Stimulated activated naive B cell treated with anti-CD40 and anti-IgM and Interleukin-4, amounts not matched to agents 10 μg/mL and 1 μg/mL and 100 μg/mL, for 72 hours (primary cell): ENCODE measurements at regions not wholly inside any gene's neighbourhood (a gene's known extent, or its start where the extent isn't known, plus 50 kb on each side); places are given as distances from the start of the nearest gene placed in this dataset.
"Not testable (repeated sequence)": the region's sequence is repeated elsewhere in the genome, so short reads cannot be mapped to it uniquely, and the experiment has no call there.

Experiments
- ATAC-seq, 2 donors: fragments of 150-1000 bp; cut with Tn5 transposase; replicated peaks; 2 replicates each; pipeline ENCODE4 v1.10.0; 2021; ENCODE audit warnings: moderate library complexity in 1 of 2
- DNase-seq: peaks from one replicate; pipeline ENCODE4 v3.0.0; 2021
- H3K27ac Mint-ChIP-seq: one replicate; pipeline ENCODE4 v1.8.0; 2022; ENCODE audit warnings: mild to moderate bottlenecking, mixed read lengths
- H3K27me3 Mint-ChIP-seq, 2 donors: one replicate each; pipeline ENCODE4 v1.8.0; 2022; ENCODE audit warnings: mixed read lengths in 2 of 2
- H3K36me3 Mint-ChIP-seq, 2 donors: one replicate each; pipeline ENCODE4 v1.8.0; 2022; ENCODE audit warnings: mixed read lengths in 2 of 2, mild to moderate bottlenecking in 1 of 2
- H3K4me1 Mint-ChIP-seq, 2 donors: one replicate each; pipeline ENCODE4 v1.8.0; 2022; ENCODE audit warnings: mixed read lengths in 2 of 2, mild to moderate bottlenecking in 1 of 2
- H3K4me3 Mint-ChIP-seq, 2 donors: one replicate each; pipeline ENCODE4 v1.8.0; 2022; ENCODE audit warnings: mild to moderate bottlenecking in 2 of 2, mixed read lengths in 2 of 2, moderate library complexity in 1 of 2
- H3K9me3 Mint-ChIP-seq, 2 donors: one replicate each; pipeline ENCODE4 v1.8.0; 2022; ENCODE audit warnings: mixed read lengths in 2 of 2, mild to moderate bottlenecking in 1 of 2

- not testable (repeated sequence) for DNase-seq, H3K4me3 Mint-ChIP-seq, H3K27me3 Mint-ChIP-seq, H3K36me3 Mint-ChIP-seq, H3K27ac Mint-ChIP-seq, ATAC-seq, H3K4me1 Mint-ChIP-seq
- H3K9me3 Mint-ChIP-seq, result peaks cover 13 to 15% of the 10 kb centered on the region in 2 donors
Measured at GRCh38 chr11:22127981-22128380, 64.9 kb upstream of the ANO5 start.

GRCh38 chr11:22130462-22131053 lies 62.3 kb upstream of the ANO5 start:
- Mint-ChIP-seq H3K36me3 (no peaks in the 10 kb centered on the region), H3K9me3 (peaks cover 15 to 19% of the 10 kb centered on the region in 2 donors), H3K4me3 (no peak overlapping the region), H3K27me3 (peaks cover 0 to 9% of the 10 kb centered on the region in 2 donors), H3K27ac (no peak overlapping the region), H3K4me1 (no peaks in the 10 kb centered on the region)
- no peak for DNase-seq
- peak in 1 of 2 donors; percentile 41 for ATAC-seq

GRCh38 chr11:22133776-22134175 lies 59.1 kb upstream of the ANO5 start:
- no peak overlapping the region for H3K4me3 Mint-ChIP-seq
- DNase-seq (no peak), ATAC-seq (no peak)
- no peak overlapping the region for H3K27ac Mint-ChIP-seq
- H3K36me3 Mint-ChIP-seq, result no peaks in the 10 kb centered on the region
- peaks cover 9% of the 10 kb centered on the region in 2 donors for H3K9me3 Mint-ChIP-seq
- H3K4me1 Mint-ChIP-seq, result no peaks in the 10 kb centered on the region
- peaks cover 0 to 9% of the 10 kb centered on the region in 2 donors for H3K27me3 Mint-ChIP-seq

- no peak overlapping the region for H3K4me3 Mint-ChIP-seq
- H3K9me3 Mint-ChIP-seq, result peaks cover 4 to 7% of the 10 kb centered on the region in 2 donors
- no peak overlapping the region for H3K27ac Mint-ChIP-seq
- no peaks in the 10 kb centered on the region for H3K36me3 Mint-ChIP-seq
- ATAC-seq, result no peak
- H3K27me3 Mint-ChIP-seq, result no peaks in the 10 kb centered on the region
- no peak for DNase-seq
- no peaks in the 10 kb centered on the region for H3K4me1 Mint-ChIP-seq
Measured at GRCh38 chr11:22138264-22138663, 54.6 kb upstream of the ANO5 start.
